ENCODE measurements at regions not wholly inside any gene's neighbourhood (a gene's known extent, or its start where the extent isn't known, plus 50 kb on each side); places are given as distances from the start of the nearest gene placed in this dataset.

GRCh38 chr13:97743938-97744337, 209.5 kb upstream of the IPO5 start:
- Histone ChIP-seq H3K27me3 (ENCODE audit: control insufficient read depth, insufficient read depth, low read length) (no peaks in the 10 kb centered on the region), H3K4me3 (ENCODE audit: low read length) (no peak overlapping the region), H3K9me3 (replicated peaks; ENCODE audit: control insufficient read depth, low read depth, low read length) (peaks cover 3% of the 10 kb centered on the region), H3K36me3 (ENCODE audit: control insufficient read depth, insufficient read depth, low read length) (no peaks in the 10 kb centered on the region), H3K27ac (ENCODE audit: low read length) (no peak overlapping the region), H3K4me1 (ENCODE audit: control insufficient read depth, insufficient read depth, low read length) (no peaks in the 10 kb centered on the region)
- WGBS (ENCODE audit: insufficient coverage): 39% methylated on average over 3 of the region's 3 CpGs
- peak; percentile 46 for DNase-seq

- no peaks in the 10 kb centered on the region for H3K4me1 ChIP-seq (ENCODE audit: control insufficient read depth, insufficient read depth, low read length)
- DNase-seq: no peak
- no peak overlapping the region for H3K27ac ChIP-seq (ENCODE audit: low read length)
- peaks cover 6% of the 10 kb centered on the region for H3K9me3 ChIP-seq (replicated peaks; ENCODE audit: control insufficient read depth, low read depth, low read length)
- no peaks in the 10 kb centered on the region for H3K36me3 ChIP-seq (ENCODE audit: control insufficient read depth, insufficient read depth, low read length)
- H3K27me3 ChIP-seq (ENCODE audit: control insufficient read depth, insufficient read depth, low read length): no peaks in the 10 kb centered on the region
- WGBS (ENCODE audit: insufficient coverage): 85% methylated on average over 6 of the region's 6 CpGs
- no peak overlapping the region for H3K4me3 ChIP-seq (ENCODE audit: low read length)
These were observed 206.8 kb upstream of the IPO5 start for GRCh38 chr13:97746649-97747048.

GRCh38 chr13:97749174-97749573, 204.3 kb upstream of the IPO5 start:
- no peak overlapping the region for H3K27ac ChIP-seq (ENCODE audit: low read length)
- no peaks in the 10 kb centered on the region for H3K4me1 ChIP-seq (ENCODE audit: control insufficient read depth, insufficient read depth, low read length)
- 90% methylated on average over 3 of the region's 5 CpGs for WGBS (ENCODE audit: insufficient coverage)
- H3K4me3 ChIP-seq (ENCODE audit: low read length): no peak overlapping the region
- peaks cover 6% of the 10 kb centered on the region for H3K9me3 ChIP-seq (replicated peaks; ENCODE audit: control insufficient read depth, low read depth, low read length)
- no peaks in the 10 kb centered on the region for H3K36me3 ChIP-seq (ENCODE audit: control insufficient read depth, insufficient read depth, low read length)
- no peak for DNase-seq
- no peaks in the 10 kb centered on the region for H3K27me3 ChIP-seq (ENCODE audit: control insufficient read depth, insufficient read depth, low read length)

GRCh38 chr13:97751477-97751876, 202.0 kb upstream of the IPO5 start:
- Histone ChIP-seq H3K36me3 (ENCODE audit: control insufficient read depth, insufficient read depth, low read length) (no peaks in the 10 kb centered on the region), H3K4me3 (ENCODE audit: low read length) (no peak overlapping the region), H3K27ac (ENCODE audit: low read length) (no peak overlapping the region), H3K9me3 (replicated peaks; ENCODE audit: control insufficient read depth, low read depth, low read length) (peaks cover 3% of the 10 kb centered on the region), H3K4me1 (ENCODE audit: control insufficient read depth, insufficient read depth, low read length) (no peaks in the 10 kb centered on the region), H3K27me3 (ENCODE audit: control insufficient read depth, insufficient read depth, low read length) (no peaks in the 10 kb centered on the region)
- no peak for DNase-seq

GRCh38 chr13:97752961-97753668, 200.4 kb upstream of the IPO5 start:
- no peak overlapping the region for H3K4me3 ChIP-seq (ENCODE audit: low read length)
- 67% methylated on average over 6 of the region's 7 CpGs for WGBS (ENCODE audit: insufficient coverage)

GRCh38 chr13:97753942-97754670, 199.4 kb upstream of the IPO5 start:
- Histone ChIP-seq H3K4me1 (ENCODE audit: control insufficient read depth, insufficient read depth, low read length) (no peaks in the 10 kb centered on the region), H3K4me3 (ENCODE audit: low read length) (no peak overlapping the region), H3K27ac (ENCODE audit: low read length) (no peak overlapping the region), H3K36me3 (ENCODE audit: control insufficient read depth, insufficient read depth, low read length) (no peaks in the 10 kb centered on the region), H3K27me3 (ENCODE audit: control insufficient read depth, insufficient read depth, low read length) (no peaks in the 10 kb centered on the region), H3K9me3 (replicated peaks; ENCODE audit: control insufficient read depth, low read depth, low read length) (peaks cover 3% of the 10 kb centered on the region)
- WGBS (ENCODE audit: insufficient coverage): 6% methylated on average over 1 of the region's 5 CpGs
- DNase-seq: no peak

More at GRCh38 chr13:97752961-97753668, 200.4 kb upstream of the IPO5 start:
- Histone ChIP-seq H3K27ac (ENCODE audit: low read length) (no peak overlapping the region), H3K9me3 (replicated peaks; ENCODE audit: control insufficient read depth, low read depth, low read length) (peaks cover 3% of the 10 kb centered on the region), H3K36me3 (ENCODE audit: control insufficient read depth, insufficient read depth, low read length) (no peaks in the 10 kb centered on the region), H3K4me1 (ENCODE audit: control insufficient read depth, insufficient read depth, low read length) (no peaks in the 10 kb centered on the region), H3K27me3 (ENCODE audit: control insufficient read depth, insufficient read depth, low read length) (no peaks in the 10 kb centered on the region)
- no peak for DNase-seq

GRCh38 chr13:97757807-97758206, 195.7 kb upstream of the IPO5 start:
- Histone ChIP-seq H3K27me3 (ENCODE audit: control insufficient read depth, insufficient read depth, low read length) (no peaks in the 10 kb centered on the region), H3K9me3 (replicated peaks; ENCODE audit: control insufficient read depth, low read depth, low read length) (peaks cover 3% of the 10 kb centered on the region), H3K27ac (ENCODE audit: low read length) (no peak overlapping the region), H3K4me3 (ENCODE audit: low read length) (no peak overlapping the region), H3K4me1 (ENCODE audit: control insufficient read depth, insufficient read depth, low read length) (no peaks in the 10 kb centered on the region), H3K36me3 (ENCODE audit: control insufficient read depth, insufficient read depth, low read length) (no peaks in the 10 kb centered on the region)
- DNase-seq: peak; percentile 24
- WGBS (ENCODE audit: insufficient coverage): 67% methylated on average over 1 of the region's 4 CpGs

- no peaks in the 10 kb centered on the region for H3K4me1 ChIP-seq (ENCODE audit: control insufficient read depth, insufficient read depth, low read length)
- no peak overlapping the region for H3K27ac ChIP-seq (ENCODE audit: low read length)
- peaks cover 3% of the 10 kb centered on the region for H3K9me3 ChIP-seq (replicated peaks; ENCODE audit: control insufficient read depth, low read depth, low read length)
- peak; percentile 25 for DNase-seq
- H3K4me3 ChIP-seq (ENCODE audit: low read length): no peak overlapping the region
- H3K36me3 ChIP-seq (ENCODE audit: control insufficient read depth, insufficient read depth, low read length): no peaks in the 10 kb centered on the region
- H3K27me3 ChIP-seq (ENCODE audit: control insufficient read depth, insufficient read depth, low read length): no peaks in the 10 kb centered on the region
- 29% methylated on average over 2 of the region's 3 CpGs for WGBS (ENCODE audit: insufficient coverage)
These were observed 195.2 kb upstream of the IPO5 start for GRCh38 chr13:97758317-97758716.

- Histone ChIP-seq H3K27me3 (ENCODE audit: control insufficient read depth, insufficient read depth, low read length) (no peaks in the 10 kb centered on the region), H3K4me3 (ENCODE audit: low read length) (no peak overlapping the region), H3K36me3 (ENCODE audit: control insufficient read depth, insufficient read depth, low read length) (no peaks in the 10 kb centered on the region), H3K9me3 (replicated peaks; ENCODE audit: control insufficient read depth, low read depth, low read length) (peaks cover 3% of the 10 kb centered on the region), H3K4me1 (ENCODE audit: control insufficient read depth, insufficient read depth, low read length) (no peaks in the 10 kb centered on the region), H3K27ac (ENCODE audit: low read length) (no peak overlapping the region)
- WGBS (ENCODE audit: insufficient coverage): 33% methylated on average over 1 of the region's 3 CpGs
- no peak for DNase-seq
These were observed 191.5 kb upstream of the IPO5 start for GRCh38 chr13:97761796-97762540.

GRCh38 chr13:97766749-97767148, 186.7 kb upstream of the IPO5 start:
- WGBS (ENCODE audit: insufficient coverage): 40% methylated on average over 1 of the region's 1 CpG
- no peaks in the 10 kb centered on the region for H3K36me3 ChIP-seq (ENCODE audit: control insufficient read depth, insufficient read depth, low read length)

More at GRCh38 chr13:97766749-97767148, 186.7 kb upstream of the IPO5 start:
- DNase-seq: no peak
- H3K9me3 ChIP-seq (replicated peaks; ENCODE audit: control insufficient read depth, low read depth, low read length): peaks cover 3% of the 10 kb centered on the region
- no peaks in the 10 kb centered on the region for H3K4me1 ChIP-seq (ENCODE audit: control insufficient read depth, insufficient read depth, low read length)
- no peaks in the 10 kb centered on the region for H3K27me3 ChIP-seq (ENCODE audit: control insufficient read depth, insufficient read depth, low read length)
- H3K4me3 ChIP-seq (ENCODE audit: low read length): no peak overlapping the region
- H3K27ac ChIP-seq (ENCODE audit: low read length): no peak overlapping the region

Measured in muscle of leg (tissue), 3 donors.